Choroid plexus epithelial cell (primary cell): ENCODE measurements at regions not wholly inside any gene's neighbourhood (a gene's known extent, or its start where the extent isn't known, plus 50 kb on each side); places are given as distances from the start of the nearest gene placed in this dataset.
"Not testable (repeated sequence)": the region's sequence is repeated elsewhere in the genome, so short reads cannot be mapped to it uniquely, and the experiment has no call there.

Experiments used
- DNase-seq: peaks from one replicate; pipeline ENCODE4 v3.0.0-alpha.2; 2010; ENCODE audit warnings: low read depth
- H3K4me3 ChIP-seq: 2 replicates; pipeline ENCODE4 v1.5.1; 2011; ENCODE audit warnings: low read depth, mild to moderate bottlenecking, control low read depth, low read length, moderate library complexity
- TF ChIP-seq, protein P1 (sequence below): conservative IDR thresholded peaks from 2 replicates; pipeline ENCODE4 v1.5.1; 2011; ENCODE audit warnings: low read depth, mild to moderate bottlenecking, control low read depth, inconsistent platforms, low read length, moderate library complexity

GRCh38 chr21:33139084-33139483 lies 69.1 kb downstream of the OLIG1 start:
- DNase-seq = no peak

DNA sequence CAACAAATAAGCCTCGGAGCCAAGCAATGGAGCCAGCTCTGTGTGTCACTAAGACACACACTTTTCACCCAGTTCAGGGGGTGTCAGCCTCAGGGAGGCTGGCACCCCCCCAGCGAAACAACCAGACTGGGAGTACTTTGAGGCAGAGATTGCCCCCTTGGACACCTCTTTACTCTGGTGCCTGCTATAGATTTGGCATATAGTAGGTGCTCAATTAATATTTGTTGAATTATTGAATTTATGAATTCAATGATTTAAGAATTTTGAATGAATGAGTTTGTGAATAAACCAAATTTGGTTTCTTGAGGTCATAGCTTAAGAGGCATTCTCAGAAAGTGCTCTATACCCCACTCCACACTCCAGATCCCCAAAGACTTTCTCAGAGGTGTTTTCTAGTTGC lies 70.3 kb downstream of the OLIG1 start:
- DNase-seq = no peak
- TF ChIP-seq, protein P1, sequence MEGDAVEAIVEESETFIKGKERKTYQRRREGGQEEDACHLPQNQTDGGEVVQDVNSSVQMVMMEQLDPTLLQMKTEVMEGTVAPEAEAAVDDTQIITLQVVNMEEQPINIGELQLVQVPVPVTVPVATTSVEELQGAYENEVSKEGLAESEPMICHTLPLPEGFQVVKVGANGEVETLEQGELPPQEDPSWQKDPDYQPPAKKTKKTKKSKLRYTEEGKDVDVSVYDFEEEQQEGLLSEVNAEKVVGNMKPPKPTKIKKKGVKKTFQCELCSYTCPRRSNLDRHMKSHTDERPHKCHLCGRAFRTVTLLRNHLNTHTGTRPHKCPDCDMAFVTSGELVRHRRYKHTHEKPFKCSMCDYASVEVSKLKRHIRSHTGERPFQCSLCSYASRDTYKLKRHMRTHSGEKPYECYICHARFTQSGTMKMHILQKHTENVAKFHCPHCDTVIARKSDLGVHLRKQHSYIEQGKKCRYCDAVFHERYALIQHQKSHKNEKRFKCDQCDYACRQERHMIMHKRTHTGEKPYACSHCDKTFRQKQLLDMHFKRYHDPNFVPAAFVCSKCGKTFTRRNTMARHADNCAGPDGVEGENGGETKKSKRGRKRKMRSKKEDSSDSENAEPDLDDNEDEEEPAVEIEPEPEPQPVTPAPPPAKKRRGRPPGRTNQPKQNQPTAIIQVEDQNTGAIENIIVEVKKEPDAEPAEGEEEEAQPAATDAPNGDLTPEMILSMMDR = no peak
- H3K4me3 ChIP-seq = no peak overlapping the region

More at GRCh38 chr21:33139084-33139483, 69.1 kb downstream of the OLIG1 start:
- H3K4me3 ChIP-seq = no peak overlapping the region
- TF ChIP-seq, protein P1 = no peak

DNA sequence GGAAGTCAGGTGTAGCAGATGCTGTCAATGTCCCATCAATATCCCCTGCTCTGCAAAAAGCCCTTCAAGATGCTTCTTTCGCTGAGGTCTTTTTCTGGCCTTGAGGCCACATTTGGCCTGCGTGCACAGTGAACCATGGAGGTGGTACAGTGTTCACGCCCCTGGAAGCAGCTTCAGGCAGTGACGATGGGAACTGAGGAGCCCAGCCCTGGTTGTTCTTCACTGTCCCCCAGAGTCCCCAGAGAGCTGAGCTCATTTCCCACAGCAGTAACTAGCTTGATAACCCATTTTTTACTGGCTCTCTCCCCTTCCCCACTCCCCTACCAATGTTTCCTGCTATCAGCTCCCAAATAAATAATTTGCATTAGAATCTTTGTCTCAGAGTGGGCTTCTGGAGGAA lies 76.5 kb downstream of the OLIG1 start:
- H3K4me3 ChIP-seq = no peak overlapping the region
- DNase-seq = no peak
- TF ChIP-seq, protein P1 = no peak

GRCh38 chr21:33149181-33149580 lies 79.2 kb downstream of the OLIG1 start:
- H3K4me3 ChIP-seq = no peak overlapping the region
- DNase-seq = no peak
- TF ChIP-seq, protein P1 = no peak

- not testable (repeated sequence) for H3K4me3 ChIP-seq, DNase-seq
Measured at GRCh38 chr21:33150968-33151367, 78.8 kb upstream of the IFNAR2 start.

GRCh38 chr21:33151941-33152731 lies 77.6 kb upstream of the IFNAR2 start:
- no peak for DNase-seq
- TF ChIP-seq, protein P1 = no peak
- no peak overlapping the region for H3K4me3 ChIP-seq

DNA sequence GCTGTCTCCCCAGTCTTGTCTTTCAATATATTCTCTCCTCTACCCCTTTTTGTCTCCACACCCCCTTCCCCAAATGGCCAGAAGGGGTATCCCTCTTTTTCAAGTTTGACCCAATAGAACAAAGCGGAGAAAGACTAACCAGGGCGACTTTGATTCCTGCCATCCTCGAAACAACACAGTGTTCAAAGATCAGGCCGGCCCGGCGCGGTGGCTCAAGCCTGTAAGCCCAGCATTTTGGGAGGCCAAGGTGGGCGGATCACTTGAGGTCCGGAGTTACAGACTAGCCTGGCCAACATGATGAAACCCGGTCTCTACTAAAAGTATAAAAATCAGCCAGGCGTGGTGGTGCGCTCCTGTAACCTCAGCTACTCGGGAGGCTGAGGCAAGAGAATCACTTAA lies 77.0 kb upstream of the IFNAR2 start:
- no peak overlapping the region for H3K4me3 ChIP-seq
- no peak for DNase-seq
- TF ChIP-seq, protein P1 = no peak
